Neuronal stem cell (in vitro differentiated cells): ENCODE measurements at regions not wholly inside any gene's neighbourhood (a gene's known extent, or its start where the extent isn't known, plus 50 kb on each side); places are given as distances from the start of the nearest gene placed in this dataset.

Experiments
- DNase-seq: peaks from one replicate; pipeline ENCODE4 v3.0.0-alpha.2; 2013; ENCODE audit warnings: low spot score
- H2AFZ ChIP-seq: one replicate; pipeline ENCODE4 v1.6.1; 2013; ENCODE audit warnings: mild to moderate bottlenecking, low read length, inconsistent platforms
- H2AK5ac ChIP-seq: 2 replicates; pipeline ENCODE4 v1.6.1; 2013; ENCODE audit warnings: low read depth, mild to moderate bottlenecking, inconsistent platforms, low read length, moderate library complexity, mixed read lengths
- H2BK120ac ChIP-seq: 2 replicates; pipeline ENCODE4 v1.6.1; 2013; ENCODE audit warnings: low read depth, mild to moderate bottlenecking, inconsistent platforms, low read length, moderate library complexity, mixed read lengths
- H2BK12ac ChIP-seq: one replicate; pipeline ENCODE4 v1.6.1; 2013; ENCODE audit warnings: low read length, inconsistent platforms
- H2BK15ac ChIP-seq: 2 replicates; pipeline ENCODE4 v1.6.1; 2013; ENCODE audit warnings: mild to moderate bottlenecking, low read length, inconsistent platforms, mixed read lengths
- H2BK5ac ChIP-seq: one replicate; pipeline ENCODE4 v1.6.1; 2013; ENCODE audit warnings: inconsistent platforms, mild to moderate bottlenecking, low read length, moderate library complexity
- H3K14ac ChIP-seq: one replicate; pipeline ENCODE4 v1.6.1; 2013; ENCODE audit warnings: low read length, inconsistent platforms
- H3K18ac ChIP-seq: 2 replicates; pipeline ENCODE4 v1.6.1; 2013; ENCODE audit warnings: low read length, inconsistent platforms
- H3K23ac ChIP-seq: 2 replicates; pipeline ENCODE4 v1.6.1; 2013; ENCODE audit warnings: low read depth, mild to moderate bottlenecking, mixed read lengths, low read length, inconsistent platforms; ENCODE audit not compliant: poor library complexity
- H3K27ac ChIP-seq: replicated peaks from 3 replicates; pipeline ENCODE4 v1.5.1; 2013; ENCODE audit warnings: low read length, inconsistent platforms
- H3K27me3 ChIP-seq, 3 experiments: 2 replicates each; pipeline ENCODE4 v1.6.1; 2013; ENCODE audit warnings: low read length in 3 of 3, mild to moderate bottlenecking in 2 of 3, inconsistent platforms in 1 of 3, low read depth in 1 of 3, mixed read lengths in 1 of 3, moderate library complexity in 1 of 3; ENCODE audit not compliant: control insufficient read depth in 3 of 3, insufficient read depth in 3 of 3
- H3K36me3 ChIP-seq, 2 donors: replicated peaks in 1 of 2; 2 replicates each; pipeline ENCODE4 v1.6.1; 2013; ENCODE audit warnings: low read length in 2 of 2; ENCODE audit not compliant: control insufficient read depth in 2 of 2, insufficient read depth in 2 of 2
- H3K4ac ChIP-seq: 2 replicates; pipeline ENCODE4 v1.6.1; 2013; ENCODE audit warnings: inconsistent platforms, mild to moderate bottlenecking, low read length, moderate library complexity
- H3K4me1 ChIP-seq, 2 donors: 1 replicate in 1 of 2; 2 replicates in 1 of 2; pipeline ENCODE4 v1.6.1; 2013; ENCODE audit warnings: low read length in 2 of 2, low read depth in 1 of 2; ENCODE audit not compliant: control insufficient read depth in 2 of 2, insufficient read depth in 1 of 2
- H3K4me2 ChIP-seq: one replicate; pipeline ENCODE4 v1.6.1; 2013; ENCODE audit warnings: mild to moderate bottlenecking, low read length, inconsistent platforms; ENCODE audit not compliant: insufficient read depth, poor library complexity, severe bottlenecking
- H3K4me3 ChIP-seq, 2 donors: 2 replicates each; pipeline ENCODE4 v1.5.1; 2013; ENCODE audit warnings: low read length in 2 of 2, mild to moderate bottlenecking in 2 of 2, inconsistent platforms in 1 of 2, moderate library complexity in 1 of 2
- H3K79me1 ChIP-seq: one replicate; pipeline ENCODE4 v1.6.1; 2013; ENCODE audit warnings: low read depth, mild to moderate bottlenecking, inconsistent platforms, low read length, moderate library complexity
- H3K9ac ChIP-seq: one replicate; pipeline ENCODE4 v1.6.1; 2013; ENCODE audit warnings: mild to moderate bottlenecking, low read depth, low read length, inconsistent platforms; ENCODE audit not compliant: poor library complexity
- H3K9me3 ChIP-seq, 2 donors: replicated peaks in 1 of 2; 2 replicates each; pipeline versions ENCODE3 to v1.6.1; 2013; ENCODE audit warnings: low read length in 2 of 2, mild to moderate bottlenecking in 2 of 2, inconsistent platforms in 1 of 2, low read depth in 1 of 2, mixed read lengths in 1 of 2, moderate library complexity in 1 of 2; ENCODE audit not compliant: control insufficient read depth in 2 of 2, insufficient read depth in 1 of 2
- H4K8ac ChIP-seq: one replicate; pipeline ENCODE4 v1.6.1; 2013; ENCODE audit warnings: low read depth, mild to moderate bottlenecking, inconsistent platforms, low read length, moderate library complexity
- H4K91ac ChIP-seq: one replicate; pipeline ENCODE4 v1.6.1; 2013; ENCODE audit warnings: low read length, low read depth, mild to moderate bottlenecking, inconsistent platforms; ENCODE audit not compliant: poor library complexity
- WGBS, 2 donors: extraction: QIAGEN DNeasy Blood & Tissue Kit; methylation state at CpG; one replicate each; pipeline ENCODE4 v1.1.7; 2013; ENCODE audit warnings: missing lambda C conversion rate in 2 of 2, mixed read lengths in 1 of 2; ENCODE audit not compliant: insufficient read length in 2 of 2, insufficient replicate concordance in 1 of 2; ENCODE audit errors: extremely low coverage in 2 of 2; 5-methylcytosine and 5-hydroxymethylcytosine counted together

DNA sequence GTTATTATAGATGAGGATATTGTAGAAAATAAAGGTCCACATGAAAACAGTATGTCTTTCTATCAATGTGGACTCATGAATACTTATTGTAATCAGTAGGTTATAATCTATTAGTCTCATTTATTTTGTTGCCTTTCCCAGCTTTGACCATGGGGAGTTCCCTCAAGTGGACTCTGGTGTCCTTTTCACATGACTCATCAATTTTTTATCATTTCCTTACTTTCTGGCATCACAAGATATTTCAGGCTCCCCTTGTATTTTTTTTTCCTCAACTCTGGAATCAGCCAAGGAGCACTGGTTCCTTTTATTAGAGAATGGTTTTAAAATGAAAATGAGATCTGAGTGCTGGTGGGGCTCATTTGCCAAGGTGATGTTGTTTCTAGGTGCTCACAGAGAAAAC is 63.4 kb upstream of the DIAPH3 start:
- Histone ChIP-seq H2AFZ (no peak overlapping the region), H2BK12ac (no peak overlapping the region), H2BK15ac (no peak overlapping the region), H2AK5ac (no peak overlapping the region), H3K4me1 (no peaks in the 10 kb centered on the region), H3K36me3 (no peaks in the 10 kb centered on the region), H3K4me3 (no peak overlapping the region), H3K14ac (no peak overlapping the region), H3K9ac (no peak overlapping the region), H3K4me2 (no peak overlapping the region), H3K27me3 (no peaks in the 10 kb centered on the region), H3K4ac (no peak overlapping the region), H3K79me1 (no peaks in the 10 kb centered on the region), H2BK5ac (no peak overlapping the region), H3K23ac (no peak overlapping the region), H3K27ac (no peak overlapping the region), H2BK120ac (no peak overlapping the region), H4K8ac (no peak overlapping the region), H4K91ac (no peak overlapping the region), H3K9me3 (no peaks in the 10 kb centered on the region), H3K18ac (no peak overlapping the region)
- no peak for DNase-seq

DNA sequence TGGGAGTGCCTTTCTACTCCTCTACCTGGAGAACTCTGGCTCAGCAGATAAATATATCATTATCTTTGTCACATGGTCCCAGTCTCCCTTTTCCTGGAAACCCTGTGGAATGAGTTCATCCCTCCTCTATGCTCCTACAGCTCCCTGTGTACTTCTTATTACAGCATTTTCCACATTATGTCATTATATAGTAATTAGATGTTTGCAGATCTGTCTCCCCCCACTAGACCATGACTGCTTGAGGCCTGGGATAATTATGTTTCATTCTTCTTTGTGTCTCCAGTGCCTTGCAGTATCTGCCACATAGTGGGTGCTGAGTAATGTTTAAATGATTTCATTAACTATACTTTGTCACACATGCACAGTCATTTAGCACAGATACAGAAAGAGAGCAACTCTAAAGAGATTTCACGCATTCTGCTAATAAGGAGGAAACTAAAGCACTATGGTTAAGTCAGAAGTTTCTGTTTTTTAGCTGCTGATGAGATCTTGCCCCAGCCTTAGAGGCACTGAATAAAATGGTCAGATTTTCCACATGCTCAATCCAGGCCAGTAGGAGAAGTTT is 66.1 kb upstream of the DIAPH3 start:
- Histone ChIP-seq H3K9me3 (no peaks in the 10 kb centered on the region), H2BK15ac (no peak overlapping the region), H2AK5ac (no peak overlapping the region), H3K9ac (no peak overlapping the region), H3K79me1 (no peaks in the 10 kb centered on the region), H3K27me3 (no peaks in the 10 kb centered on the region), H2BK5ac (no peak overlapping the region), H3K27ac (no peak overlapping the region), H3K36me3 (no peaks in the 10 kb centered on the region), H3K14ac (no peak overlapping the region), H4K8ac (no peak overlapping the region), H4K91ac (no peak overlapping the region), H2BK120ac (no peak overlapping the region), H3K4me2 (no peak overlapping the region), H3K18ac (no peak overlapping the region), H3K4me1 (no peaks in the 10 kb centered on the region), H3K4ac (no peak overlapping the region), H2BK12ac (no peak overlapping the region), H3K4me3 (no peak overlapping the region), H3K23ac (no peak overlapping the region), H2AFZ (peak overlapping the region; percentile 1)
- no CpG with 5 or more reads among the region's 1 CpG for WGBS, 2 donors
- DNase-seq = no peak

DNA sequence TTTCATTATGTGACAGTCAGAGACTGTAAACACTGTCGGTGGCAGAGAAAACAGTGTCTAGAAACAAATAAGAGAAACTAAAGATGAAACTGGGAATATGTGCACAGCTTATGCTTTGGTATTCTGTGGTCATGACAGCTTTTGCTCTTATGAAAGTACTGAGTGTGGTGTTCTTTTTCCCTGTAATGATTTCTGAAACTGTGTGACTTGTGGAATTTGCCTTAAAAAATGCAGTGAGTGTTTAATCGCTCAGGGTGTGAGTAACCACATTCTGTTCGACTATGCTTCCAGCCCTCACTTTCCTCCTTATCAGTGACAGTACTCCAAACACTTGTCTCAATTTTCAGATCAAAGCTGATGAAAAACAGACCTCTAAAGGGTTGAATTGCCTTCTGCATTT is 66.9 kb upstream of the DIAPH3 start:
- H3K27me3 ChIP-seq = no peaks in the 10 kb centered on the region
- H3K23ac ChIP-seq = no peak overlapping the region
- no peak overlapping the region for H4K91ac ChIP-seq
- peak overlapping the region; percentile 0 for H2AFZ ChIP-seq
- no peak overlapping the region for H2BK12ac ChIP-seq
- H2BK5ac ChIP-seq = no peak overlapping the region
- no peak overlapping the region for H4K8ac ChIP-seq
- H3K9me3 ChIP-seq = no peaks in the 10 kb centered on the region
- no peak overlapping the region for H2BK15ac ChIP-seq
- H2BK120ac ChIP-seq = no peak overlapping the region
- H3K4me1 ChIP-seq = no peaks in the 10 kb centered on the region
- H3K79me1 ChIP-seq = no peaks in the 10 kb centered on the region
- no peak overlapping the region for H3K4ac ChIP-seq
- H2AK5ac ChIP-seq = no peak overlapping the region
- H3K14ac ChIP-seq = no peak overlapping the region
- no peak overlapping the region for H3K4me3 ChIP-seq
- WGBS, 2 donors = no CpG with 5 or more reads among the region's 3 CpGs
- H3K9ac ChIP-seq = no peak overlapping the region
- H3K18ac ChIP-seq = no peak overlapping the region
- no peak for DNase-seq
- H3K4me2 ChIP-seq = no peak overlapping the region
- no peak overlapping the region for H3K27ac ChIP-seq
- no peaks in the 10 kb centered on the region for H3K36me3 ChIP-seq

DNA sequence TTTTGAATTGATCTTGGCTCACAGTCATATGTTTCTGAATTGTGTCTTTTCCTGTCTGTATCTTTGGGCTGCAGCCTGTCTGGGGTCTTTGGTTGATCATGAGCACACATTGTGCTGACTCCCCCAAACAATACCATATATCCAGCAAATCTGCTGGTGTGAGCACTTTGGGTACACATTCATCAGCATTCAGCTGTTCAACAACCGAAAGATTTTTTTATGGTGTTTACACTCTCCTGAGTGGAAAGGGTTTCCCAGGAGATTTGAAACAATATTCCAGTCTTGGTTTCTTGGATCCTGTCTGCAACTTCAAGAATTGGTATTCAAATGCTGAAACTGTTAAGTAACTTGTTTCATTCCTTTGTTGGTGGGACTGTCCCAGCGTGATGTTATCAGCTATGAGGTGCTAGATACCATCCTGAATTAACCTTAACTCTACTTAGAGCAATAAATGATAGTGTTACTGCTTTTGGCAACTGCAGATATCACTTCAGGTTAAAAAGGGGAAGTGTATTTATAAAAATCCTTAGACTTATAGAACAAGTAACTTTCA is 78.4 kb upstream of the DIAPH3 start:
- no peak overlapping the region for H3K23ac ChIP-seq
- H3K27me3 ChIP-seq = peaks cover 0 to 3% (median 0%) of the 10 kb centered on the region in 3 experiments
- H3K79me1 ChIP-seq = no peaks in the 10 kb centered on the region
- H3K36me3 ChIP-seq = no peaks in the 10 kb centered on the region
- no peak overlapping the region for H3K9ac ChIP-seq
- H4K8ac ChIP-seq = no peak overlapping the region
- no CpG with 5 or more reads among the region's 2 CpGs for WGBS, 2 donors
- H3K4ac ChIP-seq = no peak overlapping the region
- no peak overlapping the region for H2BK12ac ChIP-seq
- no peak overlapping the region for H4K91ac ChIP-seq
- H3K4me1 ChIP-seq = no peaks in the 10 kb centered on the region
- H3K4me3 ChIP-seq = no peak overlapping the region
- no peak overlapping the region for H2BK15ac ChIP-seq
- peaks cover 0 to 1% of the 10 kb centered on the region in 2 donors for H3K9me3 ChIP-seq
- H3K4me2 ChIP-seq = no peak overlapping the region
- H2AK5ac ChIP-seq = no peak overlapping the region
- no peak overlapping the region for H2BK5ac ChIP-seq
- no peak overlapping the region for H2AFZ ChIP-seq
- no peak overlapping the region for H3K14ac ChIP-seq
- no peak for DNase-seq
- no peak overlapping the region for H3K18ac ChIP-seq
- no peak overlapping the region for H2BK120ac ChIP-seq
- H3K27ac ChIP-seq = no peak overlapping the region
